T-helper 2 cell treated with Interferon-gamma antibody and Interleukin-4, amounts not matched to agents 5 μg/mL and 100 μg/mL, for 36 hours (primary cell): ENCODE measurements at regions not wholly inside any gene's neighbourhood (a gene's known extent, or its start where the extent isn't known, plus 50 kb on each side); places are given as distances from the start of the nearest gene placed in this dataset.
"Not testable (repeated sequence)": the region's sequence is repeated elsewhere in the genome, so short reads cannot be mapped to it uniquely, and the experiment has no call there.

Experiments
- DNase-seq: peaks from one replicate; pipeline ENCODE4 v3.0.0; 2021; ENCODE audit warnings: low spot score
- H3K27ac Mint-ChIP-seq: one replicate; pipeline ENCODE4 v1.8.0; 2021; ENCODE audit warnings: mild to moderate bottlenecking, mixed read lengths
- H3K27me3 Mint-ChIP-seq: one replicate; pipeline ENCODE4 v1.8.0; 2021; ENCODE audit warnings: low read depth, mixed read lengths
- H3K36me3 Mint-ChIP-seq: one replicate; pipeline ENCODE4 v1.8.0; 2021; ENCODE audit warnings: low read depth, mixed read lengths
- H3K4me1 Mint-ChIP-seq: one replicate; pipeline ENCODE4 v1.8.0; 2021; ENCODE audit warnings: low read depth, mixed read lengths
- H3K4me3 Mint-ChIP-seq: one replicate; pipeline ENCODE4 v1.8.0; 2022; ENCODE audit warnings: mild to moderate bottlenecking, moderate library complexity, mixed read lengths
- H3K9me3 Mint-ChIP-seq: one replicate; pipeline ENCODE4 v1.8.0; 2021; ENCODE audit warnings: mixed read lengths

GRCh38 chr14:106038263-106038662 lies 511.9 kb downstream of the TMEM121 start:
- Mint-ChIP-seq H3K4me1 (no peaks in the 10 kb centered on the region), H3K27ac (no peak overlapping the region), H3K4me3 (no peak overlapping the region), H3K9me3 (no peaks in the 10 kb centered on the region), H3K36me3 (no peaks in the 10 kb centered on the region), H3K27me3 (peaks cover 4% of the 10 kb centered on the region)
- no peak for DNase-seq

DNA sequence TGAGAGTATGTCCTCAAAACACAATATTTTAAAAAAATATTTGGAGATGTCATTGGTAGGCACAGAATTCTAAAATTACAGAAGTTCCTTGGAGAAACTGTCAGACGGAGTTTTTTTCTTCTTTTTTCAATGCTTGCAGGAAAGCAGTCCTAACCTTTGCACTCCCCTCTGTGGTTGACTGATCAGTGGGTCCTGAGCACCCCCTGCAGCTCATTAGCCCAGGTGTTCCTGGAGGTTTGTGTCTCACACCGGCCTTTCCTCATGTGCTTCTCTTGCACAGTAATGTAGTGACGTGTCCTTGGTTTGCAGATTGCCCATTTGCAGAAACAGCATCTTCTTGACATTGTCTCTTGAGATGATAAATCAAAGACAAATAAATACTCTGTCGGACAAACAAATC lies 513.0 kb downstream of the TMEM121 start:
- H3K4me3 Mint-ChIP-seq, result no peak overlapping the region
- peak; percentile 33 for DNase-seq
- no peaks in the 10 kb centered on the region for H3K36me3 Mint-ChIP-seq
- no peaks in the 10 kb centered on the region for H3K4me1 Mint-ChIP-seq
- no peak overlapping the region for H3K27ac Mint-ChIP-seq
- H3K27me3 Mint-ChIP-seq, result peaks cover 4% of the 10 kb centered on the region
- no peaks in the 10 kb centered on the region for H3K9me3 Mint-ChIP-seq

GRCh38 chr14:106044515-106044914 lies 518.1 kb downstream of the TMEM121 start:
- peaks cover 4% of the 10 kb centered on the region for H3K27me3 Mint-ChIP-seq
- H3K36me3 Mint-ChIP-seq, result no peaks in the 10 kb centered on the region
- no peak overlapping the region for H3K4me3 Mint-ChIP-seq
- DNase-seq, result no peak
- H3K4me1 Mint-ChIP-seq, result no peaks in the 10 kb centered on the region
- H3K27ac Mint-ChIP-seq, result no peak overlapping the region
- no peaks in the 10 kb centered on the region for H3K9me3 Mint-ChIP-seq

- H3K27ac Mint-ChIP-seq, result no peak overlapping the region
- no peaks in the 10 kb centered on the region for H3K36me3 Mint-ChIP-seq
- no peaks in the 10 kb centered on the region for H3K9me3 Mint-ChIP-seq
- no peak overlapping the region for H3K4me3 Mint-ChIP-seq
- peak; percentile 77 for DNase-seq
- H3K4me1 Mint-ChIP-seq, result no peaks in the 10 kb centered on the region
- H3K27me3 Mint-ChIP-seq, result peaks cover 3% of the 10 kb centered on the region
Measured at GRCh38 chr14:106044949-106045596, 518.7 kb downstream of the TMEM121 start.

DNA sequence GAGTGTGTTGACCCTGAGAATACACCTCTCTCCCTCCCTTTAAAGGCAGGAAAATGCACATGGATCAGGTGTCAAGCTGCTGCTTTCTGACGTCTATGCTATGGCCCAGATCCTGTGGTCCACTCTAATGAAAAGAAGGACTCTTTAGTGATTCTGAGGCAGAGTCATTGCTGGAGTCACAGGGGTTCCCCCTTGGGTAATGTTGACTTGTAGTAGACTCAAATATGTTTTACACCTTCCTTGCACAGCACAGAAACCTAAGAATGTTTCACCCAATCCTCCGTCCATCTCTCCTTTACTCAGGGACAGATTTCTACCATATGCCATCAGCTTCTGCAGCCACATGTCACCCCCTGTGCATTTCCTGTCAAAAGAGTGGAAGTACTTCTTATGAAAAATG lies 525.4 kb downstream of the TMEM121 start:
- Mint-ChIP-seq H3K4me3 (no peak overlapping the region), H3K27me3 (no peaks in the 10 kb centered on the region), H3K9me3 (no peaks in the 10 kb centered on the region), H3K4me1 (no peaks in the 10 kb centered on the region), H3K36me3 (no peaks in the 10 kb centered on the region), H3K27ac (no peak overlapping the region)
- DNase-seq, result no peak

GRCh38 chr14:106055289-106055688 lies 528.9 kb downstream of the TMEM121 start:
- Mint-ChIP-seq H3K4me3 (no peak overlapping the region), H3K9me3 (no peaks in the 10 kb centered on the region), H3K27me3 (peaks cover 19% of the 10 kb centered on the region), H3K36me3 (no peaks in the 10 kb centered on the region), H3K27ac (no peak overlapping the region), H3K4me1 (no peaks in the 10 kb centered on the region)
- no peak for DNase-seq

DNA sequence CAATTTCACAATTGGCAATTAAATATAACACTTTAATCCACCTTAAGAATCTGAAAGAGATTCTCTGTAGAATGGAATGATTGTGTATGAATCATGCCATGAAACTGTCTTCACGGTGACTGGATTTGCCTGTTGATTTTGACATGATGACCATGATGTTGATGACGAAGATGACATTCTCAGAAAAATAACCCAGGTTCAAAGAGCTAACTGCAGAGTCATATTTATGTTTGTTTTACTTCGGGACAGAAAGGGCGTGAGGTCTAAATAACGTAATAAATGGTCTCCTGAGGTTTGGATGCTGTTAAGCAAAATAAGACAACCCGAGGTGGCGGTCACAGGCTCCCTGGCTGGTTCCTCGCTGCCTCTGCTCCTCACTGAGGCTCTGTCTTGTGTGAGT lies 532.0 kb downstream of the TMEM121 start:
- no peak overlapping the region for H3K27ac Mint-ChIP-seq
- DNase-seq, result no peak
- no peaks in the 10 kb centered on the region for H3K9me3 Mint-ChIP-seq
- no peak overlapping the region for H3K4me3 Mint-ChIP-seq
- H3K36me3 Mint-ChIP-seq, result no peaks in the 10 kb centered on the region
- peaks cover 7% of the 10 kb centered on the region for H3K4me1 Mint-ChIP-seq
- H3K27me3 Mint-ChIP-seq, result peaks cover 22% of the 10 kb centered on the region

DNA sequence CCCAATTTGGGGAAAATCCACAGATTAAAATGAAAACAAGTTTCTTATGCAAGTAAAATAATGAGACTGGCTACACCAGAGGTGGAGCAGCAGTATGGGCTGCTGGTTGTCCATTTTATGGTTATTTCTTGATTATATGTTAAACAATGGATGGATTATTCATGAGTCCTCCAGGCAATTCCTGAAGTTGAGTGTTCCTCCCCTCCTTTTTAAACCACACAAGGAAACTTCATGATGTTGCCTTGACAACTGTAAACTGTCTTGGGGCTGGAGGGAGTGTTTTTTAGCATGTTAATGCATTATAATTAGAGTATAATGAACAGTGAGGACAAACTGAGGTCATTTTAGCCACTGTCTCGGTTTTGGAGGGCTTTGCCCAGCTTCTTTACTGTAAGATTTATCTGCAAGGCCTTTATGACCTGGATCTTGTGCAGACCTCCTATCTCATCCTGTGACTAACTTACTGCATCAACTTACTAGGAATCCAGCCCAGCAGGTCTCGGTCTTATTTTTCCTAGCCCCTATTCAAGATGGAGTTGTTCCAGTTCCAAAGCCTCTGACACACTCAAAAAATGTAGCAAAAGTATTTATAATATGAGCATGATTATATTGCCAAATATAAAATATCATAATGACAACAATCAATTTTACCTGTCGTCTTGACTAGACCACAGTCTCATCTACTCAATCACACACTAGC lies 534.0 kb downstream of the TMEM121 start:
- no peak for DNase-seq
- Mint-ChIP-seq H3K27me3 (peaks cover 37% of the 10 kb centered on the region), H3K4me3 (no peak overlapping the region), H3K9me3 (no peaks in the 10 kb centered on the region), H3K27ac (no peak overlapping the region), H3K36me3 (no peaks in the 10 kb centered on the region), H3K4me1 (peaks cover 7% of the 10 kb centered on the region)

DNA sequence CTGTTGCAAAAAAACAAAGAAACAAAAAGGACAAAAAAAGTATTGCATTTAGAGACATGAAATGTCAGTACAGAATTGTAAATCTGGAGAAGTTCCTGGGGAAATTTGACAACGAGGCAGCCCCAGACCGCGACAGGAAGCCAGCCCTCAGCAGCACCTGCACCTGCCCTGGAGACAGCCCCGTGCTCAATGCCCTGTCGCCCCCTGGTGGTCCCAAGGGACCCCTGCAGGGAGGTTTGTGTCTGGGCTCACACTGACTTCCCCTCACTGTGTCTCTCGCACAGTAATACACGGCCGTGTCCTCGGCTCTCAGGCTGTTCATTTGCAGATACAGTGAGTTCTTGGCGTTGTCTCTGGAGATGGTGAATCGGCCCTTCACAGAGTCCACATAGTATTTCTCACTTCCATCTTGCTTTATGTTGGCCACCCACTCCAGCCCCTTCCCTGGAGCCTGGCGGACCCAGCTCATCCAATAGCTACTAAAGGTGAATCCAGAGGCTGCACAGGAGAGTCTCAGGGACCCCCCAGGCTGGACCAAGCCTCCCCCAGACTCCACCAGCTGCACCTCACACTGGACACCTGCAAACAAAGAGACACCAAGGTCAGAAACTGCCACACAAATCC lies 535.6 kb downstream of the TMEM121 start:
- not testable (repeated sequence) for H3K27ac Mint-ChIP-seq, H3K4me1 Mint-ChIP-seq, H3K4me3 Mint-ChIP-seq, H3K9me3 Mint-ChIP-seq, H3K36me3 Mint-ChIP-seq
- peak; percentile 50 for DNase-seq
- peaks cover 44% of the 10 kb centered on the region for H3K27me3 Mint-ChIP-seq

- DNase-seq, result no peak
- Mint-ChIP-seq H3K4me1 (peaks cover 7% of the 10 kb centered on the region), H3K27me3 (peaks cover 39% of the 10 kb centered on the region), H3K4me3 (no peak overlapping the region), H3K9me3 (no peaks in the 10 kb centered on the region), H3K27ac (no peak overlapping the region), H3K36me3 (no peaks in the 10 kb centered on the region)
Measured at GRCh38 chr14:106062502-106063272, 536.3 kb downstream of the TMEM121 start.

DNA sequence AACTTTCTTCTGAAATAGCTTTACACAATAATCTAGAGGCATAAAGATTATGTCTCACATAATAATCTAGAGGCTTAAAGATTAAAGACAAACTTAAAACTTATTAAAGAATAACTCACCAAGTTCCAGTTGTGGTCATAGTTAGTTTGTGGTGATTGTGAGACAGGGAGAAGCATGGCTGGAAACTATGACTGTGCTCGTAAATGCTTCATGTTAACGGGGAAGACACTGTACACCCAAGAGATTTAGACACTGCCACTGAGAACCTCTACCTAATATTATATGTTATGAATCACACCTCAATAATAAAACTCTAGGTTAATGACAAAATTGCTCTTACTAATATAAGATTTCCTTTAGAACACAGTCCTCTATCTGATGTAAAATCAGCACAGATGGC lies 541.6 kb downstream of the TMEM121 start:
- Mint-ChIP-seq H3K36me3 (no peaks in the 10 kb centered on the region), H3K4me3 (no peak overlapping the region), H3K27me3 (peaks cover 42% of the 10 kb centered on the region), H3K9me3 (no peaks in the 10 kb centered on the region), H3K4me1 (peaks cover 6% of the 10 kb centered on the region), H3K27ac (no peak overlapping the region)
- no peak for DNase-seq

DNA sequence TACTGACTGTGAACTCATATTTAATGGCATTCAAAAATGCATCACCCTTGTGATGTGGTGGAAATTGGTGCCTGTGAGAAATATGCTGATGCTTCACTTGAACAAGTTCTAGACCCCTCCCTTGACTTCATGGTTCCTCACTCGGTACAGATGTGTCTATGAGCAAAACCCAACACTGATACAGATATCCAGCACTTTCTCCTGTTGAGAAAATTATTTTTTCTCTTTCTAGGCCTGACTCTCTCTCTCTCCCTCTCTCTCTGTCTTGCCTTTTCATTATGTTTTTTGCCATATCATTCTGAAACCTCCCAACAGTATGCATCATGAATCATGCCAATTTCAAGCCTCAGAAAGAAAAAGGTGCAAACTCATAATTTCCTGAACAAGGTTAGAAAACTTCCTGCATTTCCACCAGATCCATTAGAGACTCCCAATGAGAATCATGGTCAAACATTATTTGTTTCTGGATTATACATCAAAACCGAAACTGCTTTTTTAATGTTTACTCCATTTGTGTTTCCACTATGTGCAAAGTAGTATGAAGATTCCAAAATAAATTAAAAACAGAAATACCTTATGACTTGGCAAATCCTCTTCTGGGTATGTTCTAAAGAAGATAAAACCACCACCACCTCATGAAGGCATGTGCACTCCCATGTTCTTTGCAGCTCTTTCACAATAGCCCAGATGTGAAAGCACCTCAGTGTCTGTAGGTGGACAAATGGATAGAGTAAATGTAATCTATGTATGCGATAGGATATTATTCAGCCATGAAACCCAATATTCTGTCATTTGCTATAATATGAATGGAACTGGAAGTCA lies 543.6 kb downstream of the TMEM121 start:
- no peak overlapping the region for H3K27ac Mint-ChIP-seq
- H3K9me3 Mint-ChIP-seq, result no peaks in the 10 kb centered on the region
- H3K4me3 Mint-ChIP-seq, result no peak overlapping the region
- H3K27me3 Mint-ChIP-seq, result peaks cover 26% of the 10 kb centered on the region
- H3K36me3 Mint-ChIP-seq, result no peaks in the 10 kb centered on the region
- H3K4me1 Mint-ChIP-seq, result peaks cover 6% of the 10 kb centered on the region
- DNase-seq, result no peak

DNA sequence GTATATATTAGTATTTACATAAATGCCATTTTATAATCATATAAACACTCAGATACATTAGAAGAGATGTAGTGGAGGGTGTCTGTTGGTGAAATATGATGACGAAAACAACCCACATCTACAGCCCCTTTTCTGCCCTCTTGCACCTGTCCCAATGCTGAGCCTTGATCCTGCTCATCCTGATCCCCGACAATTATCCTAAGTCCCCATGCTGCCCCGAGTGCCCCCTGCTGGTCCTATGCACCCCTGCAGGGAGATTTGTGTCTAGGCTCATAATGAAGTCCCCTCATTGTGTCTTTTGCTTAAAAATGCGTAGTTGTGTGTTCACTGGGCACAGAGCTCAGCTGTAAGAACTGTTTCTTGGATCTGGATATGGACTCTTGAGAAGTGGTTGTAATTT lies 554.5 kb downstream of the TMEM121 start:
- Mint-ChIP-seq H3K4me3 (no peak overlapping the region), H3K36me3 (no peaks in the 10 kb centered on the region), H3K27me3 (peaks cover 38% of the 10 kb centered on the region), H3K4me1 (peaks cover 6% of the 10 kb centered on the region), H3K9me3 (no peaks in the 10 kb centered on the region), H3K27ac (no peak overlapping the region)
- no peak for DNase-seq
